Spleen (tissue), 11 donors: ENCODE measurements at regions not wholly inside any gene's neighbourhood (a gene's known extent, or its start where the extent isn't known, plus 50 kb on each side); places are given as distances from the start of the nearest gene placed in this dataset.

Source experiments
- DNase-seq: peaks from one replicate; pipeline ENCODE4 v3.0.0-alpha.2; 2020
- H3K27ac ChIP-seq, 8 donors: fragments of 200-600 bp; sonication (generic) in 7 of 8; 1 replicate in 4 of 8; 2 replicates in 4 of 8; pipeline versions ENCODE4 v1.5.0 to v1.8.0; 2016 to 2021; ENCODE audit warnings: inconsistent platforms in 4 of 8, mild to moderate bottlenecking in 4 of 8, moderate library complexity in 1 of 8
- H3K27me3 ChIP-seq, 7 donors: fragments of 200-600 bp; sonication (generic) in 6 of 7; replicated peaks in 1 of 7; 1 replicate in 4 of 7; 2 replicates in 3 of 7; pipeline versions ENCODE4 v1.5.0 to v1.8.0; 2016 to 2021; ENCODE audit warnings: inconsistent platforms in 3 of 7, mild to moderate bottlenecking in 1 of 7
- H3K36me3 ChIP-seq, 6 donors: fragments of 200-600 bp; sonication (generic) in 5 of 6; 1 replicate in 4 of 6; 2 replicates in 2 of 6; pipeline versions ENCODE4 v1.5.0 to v1.8.0; 2016 to 2021; ENCODE audit warnings: inconsistent platforms in 2 of 6
- H3K4me1 ChIP-seq, 6 donors: fragments of 200-600 bp; sonication (generic) in 5 of 6; 1 replicate in 3 of 6; 2 replicates in 3 of 6; pipeline versions ENCODE4 v1.5.0 to v1.8.0; 2016 to 2021; ENCODE audit warnings: inconsistent platforms in 3 of 6
- H3K4me3 ChIP-seq, 8 donors: fragments of 200-600 bp; sonication (generic) in 7 of 8; 1 replicate in 4 of 8; 2 replicates in 4 of 8; pipeline versions ENCODE4 v1.5.0 to v1.8.0; 2016 to 2021; ENCODE audit warnings: inconsistent platforms in 4 of 8, mild to moderate bottlenecking in 4 of 8, moderate library complexity in 2 of 8
- H3K9me3 ChIP-seq, 8 donors: fragments of 200-600 bp; sonication (generic) in 7 of 8; 1 replicate in 4 of 8; 2 replicates in 4 of 8; pipeline versions ENCODE4 v1.5.0 to v1.8.0; 2016 to 2021; ENCODE audit warnings: inconsistent platforms in 4 of 8
- CTCF ChIP-seq, 11 experiments: fragments of 200-600 bp in 7 of 11; fragments of 450-650 bp in 4 of 11; sonication (generic) in 4 of 11; IDR thresholded peaks in 8 of 11; conservative IDR thresholded peaks in 3 of 11; 1 replicate in 7 of 11; 2 replicates in 4 of 11; pipeline versions ENCODE4 v1.4.0 to v1.8.0; 2016 to 2021; ENCODE audit warnings: antibody characterized with exemption in 11 of 11, inconsistent platforms in 4 of 11, mild to moderate bottlenecking in 1 of 11
- POLR2A ChIP-seq, 3 donors: fragments of 450-650 bp; IDR thresholded peaks; one replicate each; pipeline ENCODE4 v1.5.1; 2017; ENCODE audit warnings: antibody characterized with exemption in 3 of 3, mild to moderate bottlenecking in 1 of 3
- POLR2AphosphoS5 ChIP-seq, 3 donors: sonication (generic); formaldehyde crosslinking; IDR thresholded peaks; one replicate each; pipeline ENCODE4 v1.5.1; 2017; ENCODE audit warnings: antibody characterized with exemption in 3 of 3
- WGBS, 5 donors: extraction: QIAGEN DNeasy Blood & Tissue Kit in 3 of 5; methylation state at CpG; one replicate each; pipeline versions ENCODE4 v1.1.5 to v1.1.7; 2013 to 2018; 5-methylcytosine and 5-hydroxymethylcytosine counted together
- intact Hi-C: fragments of 100-400 bp; cut with DNase I; formaldehyde crosslinking; loops from one replicate; pipeline ENCODE4 v1.15.0; 2023; ENCODE audit warnings: low total_unique reads
- donor health status: healthy with polysubstance abuse.
- donor health status: DM: no; HTN: no; CAD: no; lungs with moderate emphysema.
- donor health status: DM: no; HTN: no; CAD: no.
- donor health status: Bipolar disorder and iron deficiency.
- donor health status: healthy.
- donor health status: DM: no; HTN: no; CAD: no.
- donor health status: DM: yes; HTN: yes; CAD: no.

GRCh38 chr5:99651298-99651697, 722.5 kb upstream of the CHD1 start:
- Histone ChIP-seq H3K36me3 (no peaks in the 10 kb centered on the region), H3K4me3 (no peak overlapping the region), H3K9me3 (no peaks in the 10 kb centered on the region), H3K27me3 (no peaks in the 10 kb centered on the region), H3K4me1 (no peaks in the 10 kb centered on the region), H3K27ac (no peak overlapping the region)
- DNase-seq, result no peak
- TF ChIP-seq CTCF (IDR thresholded peaks at IDR 0.05 in 8 of 11, conservative IDR thresholded peaks at IDR 0.05 in 3 of 11), result no peak
- TF ChIP-seq POLR2AphosphoS5 (IDR thresholded peaks at IDR 0.05), result no peak
- intact Hi-C loops, result no loop called here

- WGBS, 5 donors, result 67 to 75% (median 69%) methylated on average over 5 of the region's 5 CpGs
- Histone ChIP-seq H3K4me1 (no peaks in the 10 kb centered on the region), H3K36me3 (no peaks in the 10 kb centered on the region), H3K4me3 (no peak overlapping the region), H3K27ac (no peak overlapping the region), H3K9me3 (peaks cover 0 to 8% (median 0%) of the 10 kb centered on the region in 8 donors), H3K27me3 (no peaks in the 10 kb centered on the region)
- DNase-seq, result no peak
- intact Hi-C loops, result no loop called here
- TF ChIP-seq CTCF (IDR thresholded peaks at IDR 0.05 in 8 of 11, conservative IDR thresholded peaks at IDR 0.05 in 3 of 11) (no peak), POLR2AphosphoS5 (IDR thresholded peaks at IDR 0.05) (no peak), POLR2A (IDR thresholded peaks at IDR 0.05) (no peak)
These were observed 717.3 kb upstream of the CHD1 start for GRCh38 chr5:99646011-99646647.

GRCh38 chr5:99644822-99645221, 716.0 kb upstream of the CHD1 start:
- Histone ChIP-seq H3K27ac (no peak overlapping the region), H3K4me3 (no peak overlapping the region), H3K4me1 (no peaks in the 10 kb centered on the region), H3K9me3 (peaks cover 0 to 8% (median 0%) of the 10 kb centered on the region in 8 donors), H3K27me3 (no peaks in the 10 kb centered on the region), H3K36me3 (no peaks in the 10 kb centered on the region)
- no peak for DNase-seq
- TF ChIP-seq CTCF (IDR thresholded peaks at IDR 0.05 in 8 of 11, conservative IDR thresholded peaks at IDR 0.05 in 3 of 11) (no peak), POLR2A (IDR thresholded peaks at IDR 0.05) (no peak), POLR2AphosphoS5 (IDR thresholded peaks at IDR 0.05) (no peak)
- 51 to 82% (median 73%) methylated on average over 1 of the region's 1 CpG for WGBS, 5 donors
- intact Hi-C loops, result no loop called here

GRCh38 chr5:99640646-99641045, 711.8 kb upstream of the CHD1 start:
- intact Hi-C loops, result no loop called here

More at GRCh38 chr5:99640646-99641045, 711.8 kb upstream of the CHD1 start:
- no peak overlapping the region for H3K4me3 ChIP-seq
- no peak for DNase-seq
- H3K4me1 ChIP-seq, result no peaks in the 10 kb centered on the region
- 80 to 88% (median 81%) methylated on average over 2 of the region's 2 CpGs for WGBS, 5 donors
- no peak overlapping the region for H3K27ac ChIP-seq
- H3K36me3 ChIP-seq, result no peaks in the 10 kb centered on the region
- H3K27me3 ChIP-seq, result no peaks in the 10 kb centered on the region
- peaks cover 0 to 8% (median 0%) of the 10 kb centered on the region in 8 donors for H3K9me3 ChIP-seq
- TF ChIP-seq POLR2A (IDR thresholded peaks at IDR 0.05) (no peak), CTCF (IDR thresholded peaks at IDR 0.05 in 8 of 11, conservative IDR thresholded peaks at IDR 0.05 in 3 of 11) (no peak), POLR2AphosphoS5 (IDR thresholded peaks at IDR 0.05) (no peak)
